B cell (primary cell): ENCODE measurements at regions not wholly inside any gene's neighbourhood (a gene's known extent, or its start where the extent isn't known, plus 50 kb on each side); places are given as distances from the start of the nearest gene placed in this dataset.

Source experiments
- ATAC-seq: fragments of 200-7000 bp; cut with Tn5 transposase; one replicate; pipeline ENCODE4 v1.10.0; 2021; ENCODE audit warnings: low read depth, mild to moderate bottlenecking, moderate number of reproducible peaks, moderate library complexity
- CTCF ChIA-PET: fragments of 350-600 bp; sonication (Branson Sonifier 250); formaldehyde crosslinking; loops from one replicate; lab custom pipeline; 2021; ENCODE audit warnings: antibody characterized with exemption, inconsistent platforms; lab: Charles Lee
- POLR2A ChIA-PET: fragments of 350-600 bp; sonication (Branson Sonifier 250); formaldehyde crosslinking; loops from one replicate; lab custom pipeline; 2021; ENCODE audit warnings: antibody characterized with exemption; lab: Charles Lee
- DNase-seq: peaks from one replicate; pipeline ENCODE4 v3.0.0; 2013
- H2AFZ ChIP-seq: 2 replicates; pipeline ENCODE4 v1.6.1; 2012; ENCODE audit warnings: mild to moderate bottlenecking, low read depth, low read length; ENCODE audit not compliant: insufficient read depth, poor library complexity, severe bottlenecking
- H3K27ac ChIP-seq, 2 donors: 1 replicate in 1 of 2; 2 replicates in 1 of 2; pipeline ENCODE4 v1.5.1; 2012 to 2013; ENCODE audit warnings: low read length in 2 of 2, mild to moderate bottlenecking in 2 of 2, moderate library complexity in 1 of 2
- H3K27me3 ChIP-seq, 4 experiments: fragments of 200-600 bp in 1 of 4; sonication (generic) in 1 of 4; replicated peaks in 1 of 4; 1 replicate in 2 of 4; 2 replicates in 2 of 4; pipeline versions ENCODE4 v1.6.1 to v1.7.0; 2013 to 2016; ENCODE audit warnings: low read length in 3 of 4, mild to moderate bottlenecking in 2 of 4, mixed read lengths in 1 of 4, moderate library complexity in 1 of 4; ENCODE audit not compliant: insufficient read depth in 4 of 4, control insufficient read depth in 3 of 4; ENCODE audit errors: control extremely low read depth in 1 of 4
- H3K36me3 ChIP-seq, 2 experiments: replicated peaks in 1 of 2; 1 replicate in 1 of 2; 2 replicates in 1 of 2; pipeline versions ENCODE4 v1.6.1 to v1.7.1; 2013; ENCODE audit warnings: low read length in 1 of 2; ENCODE audit not compliant: insufficient read depth in 2 of 2, control insufficient read depth in 1 of 2; ENCODE audit errors: control extremely low read depth in 1 of 2, extremely low read depth in 1 of 2
- H3K4me1 ChIP-seq, 2 donors: fragments of 200-600 bp in 1 of 2; sonication (generic) in 1 of 2; 1 replicate in 1 of 2; 2 replicates in 1 of 2; pipeline versions ENCODE4 v1.5.1 to v1.6.1; 2013 to 2017; ENCODE audit warnings: low read length in 2 of 2; ENCODE audit not compliant: control insufficient read depth in 2 of 2, insufficient read depth in 2 of 2
- H3K4me2 ChIP-seq: replicated peaks from 2 replicates; pipeline ENCODE3; 2012; ENCODE audit warnings: mild to moderate bottlenecking, low read depth, low read length; ENCODE audit not compliant: poor library complexity, severe bottlenecking
- H3K4me3 ChIP-seq, 5 experiments: fragments of 200-600 bp in 1 of 5; sonication (generic) in 1 of 5; 1 replicate in 3 of 5; 2 replicates in 2 of 5; pipeline versions ENCODE4 v1.5.1 to v1.7.0; 2011 to 2016; ENCODE audit warnings: low read length in 4 of 5, mild to moderate bottlenecking in 4 of 5, low read depth in 2 of 5, control low read depth in 1 of 5, moderate library complexity in 1 of 5; ENCODE audit not compliant: insufficient read depth in 1 of 5; ENCODE audit errors: control extremely low read depth in 1 of 5, extremely low read depth in 1 of 5
- H3K79me2 ChIP-seq: fragments of 200-600 bp; sonication (generic); one replicate; pipeline ENCODE4 v1.6.0; 2016; ENCODE audit warnings: low read length; ENCODE audit not compliant: control insufficient read depth, insufficient read depth
- H3K9ac ChIP-seq: fragments of 200-600 bp; sonication (generic); 2 replicates; pipeline ENCODE4 v1.6.1; 2017; ENCODE audit warnings: mild to moderate bottlenecking, low read length, moderate library complexity
- H3K9me3 ChIP-seq, 3 donors: one replicate each; pipeline versions ENCODE4 v1.6.1 to v1.7.1; 2013; ENCODE audit warnings: low read length in 2 of 3; ENCODE audit not compliant: control insufficient read depth in 2 of 3, insufficient read depth in 1 of 3; ENCODE audit errors: control extremely low read depth in 1 of 3
- H4K20me1 ChIP-seq: 2 replicates; pipeline ENCODE4 v1.6.0; 2012; ENCODE audit warnings: mild to moderate bottlenecking, low read length; ENCODE audit not compliant: insufficient read depth, control insufficient read depth, poor library complexity, severe bottlenecking
- H3K27ac Mint-ChIP-seq: one replicate; pipeline ENCODE4 v1.8.0; 2021; ENCODE audit warnings: mixed read lengths
- H3K27me3 Mint-ChIP-seq: one replicate; pipeline ENCODE4 v1.8.0; 2021; ENCODE audit warnings: mixed read lengths
- H3K4me1 Mint-ChIP-seq: one replicate; pipeline ENCODE4 v1.8.0; 2021; ENCODE audit warnings: mixed read lengths
- H3K4me3 Mint-ChIP-seq: one replicate; pipeline ENCODE4 v1.8.0; 2021; ENCODE audit warnings: mixed read lengths
- H3K9me3 Mint-ChIP-seq: one replicate; pipeline ENCODE4 v1.8.0; 2022; ENCODE audit warnings: mixed read lengths; ENCODE audit not compliant: insufficient read depth
- EZH2 ChIP-seq: IDR thresholded peaks from 2 replicates; pipeline ENCODE4 v1.6.1; 2012; ENCODE audit warnings: borderline replicate concordance, low read depth, mild to moderate bottlenecking, moderate library complexity, low read length; ENCODE audit not compliant: insufficient read depth, poor library complexity, severe bottlenecking
- WGBS: methylation state at CpG from one replicate; pipeline ENCODE4 v1.1.5; 2013; ENCODE audit warnings: missing lambda C conversion rate; ENCODE audit not compliant: insufficient coverage; 5-methylcytosine and 5-hydroxymethylcytosine counted together
- intact Hi-C: fragments of 100-400 bp; cut with micrococcal nuclease; formaldehyde crosslinking; loops from one replicate; pipeline ENCODE4 v1.10.0; 2022
- TF ChIP-seq, protein P1 (sequence below): fragments of 200-600 bp; IDR thresholded peaks from one replicate; pipeline ENCODE4 v1.8.0; 2022; ENCODE audit warnings: antibody characterized with exemption, mild to moderate bottlenecking

DNA sequence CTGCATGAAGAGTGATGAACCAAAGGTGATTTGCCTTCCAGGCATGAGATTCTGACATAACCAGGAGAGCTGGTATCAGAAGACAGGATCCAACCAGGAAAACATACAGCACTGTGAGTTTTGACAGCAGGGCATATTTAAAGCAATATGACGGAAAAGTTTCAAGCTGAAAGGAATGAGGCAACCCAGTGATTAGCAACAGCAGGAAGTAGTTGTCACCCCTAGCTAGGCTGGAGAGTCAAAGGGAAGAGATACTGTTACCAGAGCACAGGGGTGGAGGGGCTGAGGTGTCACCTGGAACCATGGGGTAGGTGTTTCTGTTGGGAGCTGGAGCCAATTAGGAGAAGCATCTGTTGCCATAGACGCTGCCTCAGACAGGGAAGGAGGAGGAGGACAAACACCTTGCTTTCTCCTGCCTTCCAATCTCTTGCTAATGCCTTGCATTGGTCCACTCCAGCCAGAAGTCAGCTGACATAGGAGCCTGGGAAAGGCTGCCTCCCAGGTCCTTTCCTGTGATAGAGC lies 125.4 kb upstream of the SORCS3 start:
- CTCF ChIA-PET: no interaction called here
- no peak overlapping the region for H3K9ac ChIP-seq
- H3K4me1 ChIP-seq: no peaks in the 10 kb centered on the region
- H3K4me3 ChIP-seq: no peak overlapping the region
- no peaks in the 10 kb centered on the region for H3K79me2 ChIP-seq
- no peaks in the 10 kb centered on the region for H3K9me3 Mint-ChIP-seq
- TF ChIP-seq, protein P1, sequence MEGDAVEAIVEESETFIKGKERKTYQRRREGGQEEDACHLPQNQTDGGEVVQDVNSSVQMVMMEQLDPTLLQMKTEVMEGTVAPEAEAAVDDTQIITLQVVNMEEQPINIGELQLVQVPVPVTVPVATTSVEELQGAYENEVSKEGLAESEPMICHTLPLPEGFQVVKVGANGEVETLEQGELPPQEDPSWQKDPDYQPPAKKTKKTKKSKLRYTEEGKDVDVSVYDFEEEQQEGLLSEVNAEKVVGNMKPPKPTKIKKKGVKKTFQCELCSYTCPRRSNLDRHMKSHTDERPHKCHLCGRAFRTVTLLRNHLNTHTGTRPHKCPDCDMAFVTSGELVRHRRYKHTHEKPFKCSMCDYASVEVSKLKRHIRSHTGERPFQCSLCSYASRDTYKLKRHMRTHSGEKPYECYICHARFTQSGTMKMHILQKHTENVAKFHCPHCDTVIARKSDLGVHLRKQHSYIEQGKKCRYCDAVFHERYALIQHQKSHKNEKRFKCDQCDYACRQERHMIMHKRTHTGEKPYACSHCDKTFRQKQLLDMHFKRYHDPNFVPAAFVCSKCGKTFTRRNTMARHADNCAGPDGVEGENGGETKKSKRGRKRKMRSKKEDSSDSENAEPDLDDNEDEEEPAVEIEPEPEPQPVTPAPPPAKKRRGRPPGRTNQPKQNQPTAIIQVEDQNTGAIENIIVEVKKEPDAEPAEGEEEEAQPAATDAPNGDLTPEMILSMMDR: no peak
- no peak for TF ChIP-seq EZH2
- H3K4me1 Mint-ChIP-seq: no peaks in the 10 kb centered on the region
- H3K4me2 ChIP-seq: no peak overlapping the region
- H3K4me3 Mint-ChIP-seq: no peak overlapping the region
- intact Hi-C loops: no loop called here
- H3K36me3 ChIP-seq: no peaks in the 10 kb centered on the region
- no peaks in the 10 kb centered on the region for H4K20me1 ChIP-seq
- peaks cover 19% of the 10 kb centered on the region for H3K27me3 Mint-ChIP-seq
- H3K27ac ChIP-seq: no peak overlapping the region
- peaks cover 0 to 6% (median 0%) of the 10 kb centered on the region in 4 experiments for H3K27me3 ChIP-seq
- POLR2A ChIA-PET: no interaction called here
- H2AFZ ChIP-seq: no peak overlapping the region
- DNase-seq (no peak), ATAC-seq (no peak)
- 100% methylated on average over 1 of the region's 2 CpGs for WGBS
- no peaks in the 10 kb centered on the region for H3K9me3 ChIP-seq
- H3K27ac Mint-ChIP-seq: no peak overlapping the region

DNA sequence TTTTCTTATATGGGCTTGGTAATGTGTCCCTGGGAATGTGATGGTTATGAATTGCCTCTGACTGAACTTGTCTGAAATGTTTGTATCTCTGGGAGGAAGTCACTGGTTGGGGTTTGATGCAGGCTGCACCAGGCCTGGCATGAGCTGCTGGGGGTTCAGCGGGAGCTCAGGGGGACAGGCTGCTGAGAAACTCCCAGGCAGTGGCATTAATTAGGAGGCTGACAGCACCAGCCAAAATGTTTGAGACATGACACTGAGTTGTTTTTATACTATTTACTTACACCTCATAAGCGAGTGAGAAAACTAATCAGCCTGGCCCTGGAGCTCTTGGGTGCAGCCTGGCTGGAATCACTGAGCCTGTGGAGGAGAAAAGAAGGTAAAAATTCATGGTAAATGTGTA lies 124.1 kb upstream of the SORCS3 start:
- H3K4me3 ChIP-seq: no peak overlapping the region
- Mint-ChIP-seq H3K27ac (no peak overlapping the region), H3K9me3 (no peaks in the 10 kb centered on the region), H3K4me3 (no peak overlapping the region), H3K27me3 (peaks cover 14% of the 10 kb centered on the region), H3K4me1 (no peaks in the 10 kb centered on the region)
- ATAC-seq (no peak), DNase-seq (no peak)
- no peak for TF ChIP-seq EZH2
- TF ChIP-seq, protein P1: no peak
- CTCF ChIA-PET: no interaction called here
- no peaks in the 10 kb centered on the region for H3K9me3 ChIP-seq
- POLR2A ChIA-PET: no interaction called here
- H3K27ac ChIP-seq: no peak overlapping the region
- intact Hi-C loops: no loop called here
- no peak overlapping the region for H3K4me2 ChIP-seq
- H2AFZ ChIP-seq: no peak overlapping the region
- no CpG with 5 or more reads among the region's 2 CpGs for WGBS
- H3K36me3 ChIP-seq: no peaks in the 10 kb centered on the region
- H3K4me1 ChIP-seq: no peaks in the 10 kb centered on the region
- no peaks in the 10 kb centered on the region for H3K79me2 ChIP-seq
- no peak overlapping the region for H3K9ac ChIP-seq
- peaks cover 0 to 6% (median 0%) of the 10 kb centered on the region in 4 experiments for H3K27me3 ChIP-seq
- H4K20me1 ChIP-seq: no peaks in the 10 kb centered on the region
